ENCODE measurements at regions not wholly inside any gene's neighbourhood (a gene's known extent, or its start where the extent isn't known, plus 50 kb on each side); places are given as distances from the start of the nearest gene placed in this dataset.

DNA sequence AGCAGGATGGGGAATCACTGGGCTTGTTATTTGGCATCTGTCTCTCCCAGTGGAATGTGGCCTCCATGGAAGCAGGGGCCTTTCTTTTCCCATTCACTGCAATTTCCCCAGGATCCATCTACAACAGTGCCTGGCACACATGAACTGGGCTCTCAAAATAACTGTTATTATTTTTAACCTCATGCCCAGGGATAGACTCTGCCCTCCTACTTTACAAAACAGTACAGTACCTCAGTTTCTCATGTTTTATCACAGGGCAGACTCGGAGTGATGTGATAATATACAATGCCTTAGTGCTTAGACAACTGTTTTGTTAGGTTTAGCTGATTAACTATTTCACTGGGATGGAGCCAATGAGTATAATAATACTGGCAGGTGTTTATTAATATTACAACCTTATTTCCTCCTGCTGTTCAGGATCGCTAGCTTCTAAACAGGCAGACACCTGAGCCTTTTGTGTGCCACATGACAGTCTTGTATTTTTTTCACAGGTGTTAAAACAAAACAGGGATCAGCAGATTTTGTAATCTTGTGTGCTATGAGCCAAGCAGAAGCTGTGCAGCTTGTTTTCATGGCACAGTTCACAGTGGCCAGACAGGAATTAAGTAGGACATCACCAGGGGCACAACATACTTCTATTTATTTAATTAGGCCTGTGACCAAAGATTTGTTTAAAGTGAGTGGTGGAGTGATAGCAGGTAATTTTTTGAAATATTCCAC, 157.7 kb upstream of the EYA4 start:
- no peak overlapping the region for H3K27ac ChIP-seq (ENCODE audit: insufficient read length, low read depth, low read length)
- H2BK20ac ChIP-seq (ENCODE audit: low read depth, low read length, poor library complexity, severe bottlenecking), result no peak overlapping the region
- no peak overlapping the region for H3K14ac ChIP-seq (ENCODE audit: insufficient read depth, low read length)
- H2BK12ac ChIP-seq (ENCODE audit: insufficient read length, low read depth, low read length), result no peak overlapping the region
- H3K4me1 ChIP-seq (ENCODE audit: insufficient read depth, low read length), result no peaks in the 10 kb centered on the region
- Mint-ChIP-seq H3K9me3 (no peaks in the 10 kb centered on the region), H3K27me3 (ENCODE audit: low read depth) (no peaks in the 10 kb centered on the region), H3K27ac (no peak overlapping the region; a peak in 1 of 7 replicates), H3K4me1 (no peaks in the 10 kb centered on the region), H3K36me3 (ENCODE audit: insufficient read depth in 1 of 3, low read depth in 3 of 3) (no peaks in the 10 kb centered on the region), H3K4me3 (no peak overlapping the region)
- no peak overlapping the region for H3K4ac ChIP-seq (ENCODE audit: low read depth, low read length)
- no peak overlapping the region for H3K18ac ChIP-seq (ENCODE audit: insufficient read length, low read depth, low read length)
- no peak overlapping the region for H4K5ac ChIP-seq (ENCODE audit: insufficient read length, low read depth, low read length)
- H2BK5ac ChIP-seq (ENCODE audit: insufficient read length, low read length), result no peak overlapping the region
- no peaks in the 10 kb centered on the region for H4K20me1 ChIP-seq (ENCODE audit: control insufficient read depth, insufficient read depth, insufficient read length)
- H3K27me3 ChIP-seq (ENCODE audit: insufficient read depth, low read length), result no peaks in the 10 kb centered on the region
- no peak overlapping the region for H4K91ac ChIP-seq (ENCODE audit: insufficient read length, low read depth, low read length)
- H4K8ac ChIP-seq (replicated peaks; ENCODE audit: insufficient read length, low read depth, low read length), result no peak overlapping the region
- no peak overlapping the region for H3K23ac ChIP-seq (ENCODE audit: insufficient read length, low read depth, low read length)
- no peak overlapping the region for H2BK120ac ChIP-seq (ENCODE audit: low read depth, low read length, poor library complexity, severe bottlenecking)
- DNase-seq, result no peak
- no peaks in the 10 kb centered on the region for H3K79me1 ChIP-seq (ENCODE audit: insufficient read depth, low read depth, low read length, poor library complexity, severe bottlenecking)
- H3K9ac ChIP-seq (ENCODE audit: extremely low read depth, insufficient read length, low read length), result no peak overlapping the region
- no peak overlapping the region for H3K4me2 ChIP-seq (ENCODE audit: insufficient read depth, insufficient read length, low read length)
- no peaks in the 10 kb centered on the region for H3K79me2 ChIP-seq (ENCODE audit: insufficient read depth, low read length)
- no peak overlapping the region for H2AK5ac ChIP-seq (ENCODE audit: insufficient read length, low read length)
- H2AFZ ChIP-seq (ENCODE audit: low read length), result no peak overlapping the region
- H3K23me2 ChIP-seq (ENCODE audit: insufficient read length, low read depth, low read length, poor library complexity, severe bottlenecking), result no peaks in the 10 kb centered on the region
- no CpG with 5 or more reads among the region's 2 CpGs for WGBS (ENCODE audit: extremely low coverage, insufficient read length, low lambda C conversion rate)
- H3T11ph ChIP-seq (ENCODE audit: low read length), result no peak overlapping the region
- TF ChIP-seq CTCF (conservative IDR thresholded peaks at IDR 0.05), result no peak
- no peak overlapping the region for H2BK15ac ChIP-seq (ENCODE audit: low read depth, low read length)
- H3K56ac ChIP-seq (ENCODE audit: insufficient read length, low read depth, low read length), result no peak overlapping the region
- no peaks in the 10 kb centered on the region for H3K9me3 ChIP-seq (ENCODE audit: control insufficient read depth, low read depth, low read length)
